ENCODE measurements at regions not wholly inside any gene's neighbourhood (a gene's known extent, or its start where the extent isn't known, plus 50 kb on each side); places are given as distances from the start of the nearest gene placed in this dataset.

DNA sequence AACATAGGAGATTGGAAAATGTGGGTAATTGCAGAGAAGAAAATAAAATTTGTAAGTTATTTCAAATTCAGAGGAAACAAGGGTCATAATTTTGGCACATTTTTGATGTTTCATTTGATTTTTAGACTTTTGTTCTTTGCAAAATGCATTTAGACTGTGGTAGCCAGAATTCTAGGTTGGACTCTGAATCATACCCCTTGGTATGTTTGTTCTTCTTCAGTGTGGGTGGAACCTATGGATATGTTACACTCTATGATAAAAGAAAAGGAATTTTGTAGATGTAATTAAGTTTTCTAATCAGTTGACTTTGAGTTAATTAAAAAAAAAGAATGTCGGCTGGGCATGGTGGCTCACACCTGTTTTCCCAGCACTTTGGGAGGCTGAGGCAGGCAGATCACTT is 827.0 kb downstream of the AACS start:
- intact Hi-C loops (cut with DNase I) = no loop called here
- no peak for DNase-seq

DNA sequence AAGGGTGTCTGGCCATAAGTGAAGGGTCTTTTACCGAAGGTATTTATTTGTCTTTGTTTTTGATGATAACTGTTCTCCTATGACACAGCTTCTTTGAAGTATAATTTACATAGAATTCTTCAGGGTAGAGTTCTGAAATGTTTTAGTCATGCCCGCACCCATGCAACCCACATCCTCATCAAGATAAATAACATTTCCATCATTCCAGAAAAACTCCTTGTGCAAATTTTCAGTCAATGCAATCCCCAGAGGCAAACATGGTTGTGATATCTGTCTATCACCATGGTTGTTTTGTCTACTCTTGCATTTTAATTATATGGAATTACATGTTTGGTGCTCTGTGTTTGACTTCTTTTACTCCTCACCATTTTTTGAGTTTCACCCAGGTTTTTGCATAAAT is 837.8 kb downstream of the AACS start:
- intact Hi-C loops (cut with DNase I) = no loop called here
- DNase-seq = no peak

DNA sequence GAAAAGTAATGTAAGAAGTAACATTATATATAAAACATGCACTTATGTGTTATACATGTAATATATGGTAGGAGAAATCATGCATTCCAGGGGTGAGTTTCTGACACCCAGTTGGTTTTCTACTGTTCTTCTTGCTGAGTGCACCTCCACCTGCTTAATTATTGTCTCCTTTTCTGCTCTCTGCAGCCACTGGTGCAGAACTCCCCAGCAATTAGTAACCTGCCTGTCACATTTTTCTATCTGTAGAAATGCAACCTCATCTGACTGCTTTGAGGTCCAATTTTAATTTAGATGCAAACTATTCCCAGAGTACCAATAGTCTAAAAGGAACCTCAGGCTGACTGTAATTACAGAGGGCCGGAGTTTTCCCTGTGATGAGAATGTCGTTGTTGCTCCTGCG is 842.1 kb downstream of the AACS start:
- DNase-seq = no peak
- intact Hi-C loops (cut with DNase I) = no loop called here

DNA sequence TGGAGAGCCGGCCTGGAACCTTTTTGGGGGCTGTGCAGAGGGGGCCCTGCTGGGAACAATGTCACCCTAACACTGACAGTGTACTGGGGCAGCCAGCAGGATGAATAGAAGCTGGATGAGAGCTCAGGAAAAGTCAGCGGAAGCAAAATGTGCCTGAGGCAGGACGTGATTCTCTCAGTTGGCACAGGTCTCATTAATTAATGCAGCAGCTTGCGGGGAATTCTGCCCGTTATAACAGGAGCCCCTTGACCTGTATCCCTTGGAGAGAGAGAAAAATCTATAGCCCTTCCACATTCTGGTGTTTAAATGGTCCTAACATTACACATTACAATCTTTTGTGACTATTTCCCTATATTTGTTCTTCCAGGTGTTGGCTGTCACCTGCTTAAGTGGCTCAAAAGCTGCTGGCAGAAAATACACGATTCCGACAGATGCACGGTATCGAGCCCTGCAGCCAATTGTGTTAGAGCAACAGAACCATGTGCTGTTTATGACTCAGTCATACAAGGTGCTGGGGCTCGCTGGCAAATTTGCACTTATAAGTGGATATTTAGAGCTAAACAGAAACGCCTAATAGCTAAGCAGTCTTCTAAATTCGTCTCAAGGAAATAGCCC is 854.7 kb downstream of the AACS start:
- intact Hi-C loops (cut with DNase I) = no loop called here
- no peak for DNase-seq

DNA sequence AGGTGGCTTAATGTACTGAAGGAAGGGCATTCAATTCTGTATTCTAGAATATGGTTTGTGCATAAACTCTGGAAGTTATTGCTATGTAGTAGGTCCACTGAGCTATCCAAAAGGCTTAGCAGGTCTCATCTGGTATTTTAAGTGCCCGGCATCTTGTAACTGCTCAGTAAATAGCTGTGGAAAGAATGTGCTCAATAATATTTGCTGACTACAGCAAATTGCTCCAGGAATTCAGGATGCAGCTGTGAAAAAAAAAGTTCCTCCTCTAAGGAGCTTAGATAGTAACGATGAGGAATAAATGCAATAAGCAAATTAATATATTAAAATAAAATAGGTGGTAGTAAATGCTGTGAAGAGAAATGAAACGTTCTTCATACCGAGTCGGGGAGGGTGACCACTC is 857.1 kb downstream of the AACS start:
- DNase-seq = no peak
- intact Hi-C loops (cut with DNase I) = no loop called here

DNA sequence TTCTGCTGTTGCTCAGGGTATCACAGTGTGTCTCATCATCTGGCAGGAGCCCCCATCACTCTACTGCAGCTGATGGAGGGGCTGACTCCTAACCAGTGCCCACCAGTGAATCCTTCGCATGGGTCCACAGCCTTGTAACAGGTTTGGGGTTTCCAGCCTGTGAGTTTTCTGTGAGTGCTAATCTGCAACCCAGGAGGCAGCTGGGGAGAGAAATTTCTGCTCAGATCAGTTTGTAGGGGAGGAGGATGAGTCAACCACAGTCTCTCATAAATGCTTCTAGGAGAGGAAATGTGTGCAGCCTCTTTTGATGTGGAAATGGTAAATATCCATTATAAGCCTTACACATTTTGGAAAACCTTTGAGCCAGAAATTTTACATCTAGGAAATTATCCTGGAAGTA is 871.3 kb downstream of the AACS start:
- no peak for DNase-seq
- intact Hi-C loops (cut with DNase I) = no loop called here

DNA sequence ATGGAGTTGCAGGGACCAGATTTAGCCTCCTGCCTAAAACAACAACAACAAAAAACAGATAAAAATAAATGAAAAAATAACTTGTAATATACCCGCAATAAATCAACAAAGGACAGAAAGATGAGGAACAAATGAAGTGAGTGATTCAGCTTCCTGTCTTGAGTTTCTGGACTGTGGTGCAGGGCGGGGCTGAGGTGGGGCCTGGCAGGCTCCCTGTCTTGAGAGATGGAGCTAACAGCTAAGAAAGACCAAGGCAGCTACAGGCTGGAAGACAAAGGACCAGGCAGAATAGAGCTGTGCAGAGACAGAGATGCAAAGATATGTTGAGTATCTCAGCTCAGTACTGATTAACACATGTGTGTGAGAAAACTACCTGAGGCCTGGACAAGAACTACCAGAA is 879.2 kb downstream of the AACS start:
- intact Hi-C loops (cut with DNase I) = no loop called here
- no peak for DNase-seq

DNA sequence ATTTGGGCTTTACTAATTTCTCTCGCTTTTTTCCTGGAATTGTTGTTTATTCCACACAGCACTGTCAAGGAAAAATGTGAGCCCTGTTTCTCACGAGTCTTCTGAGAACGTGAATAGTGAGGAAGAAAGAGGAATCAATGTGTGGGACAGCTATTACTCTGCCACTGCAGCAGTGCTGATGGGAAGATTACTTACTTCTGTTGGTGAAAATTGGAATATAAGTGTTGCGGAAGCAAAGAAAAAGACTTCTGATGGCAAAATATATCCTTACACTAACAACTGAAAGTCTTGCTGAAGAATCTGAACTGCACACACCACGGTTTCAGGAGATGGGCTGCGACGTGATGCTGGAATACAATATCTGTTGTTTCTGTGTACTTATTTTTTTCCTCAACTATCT is 884.2 kb downstream of the AACS start:
- no peak for DNase-seq
- intact Hi-C loops (cut with DNase I) = no loop called here

DNA sequence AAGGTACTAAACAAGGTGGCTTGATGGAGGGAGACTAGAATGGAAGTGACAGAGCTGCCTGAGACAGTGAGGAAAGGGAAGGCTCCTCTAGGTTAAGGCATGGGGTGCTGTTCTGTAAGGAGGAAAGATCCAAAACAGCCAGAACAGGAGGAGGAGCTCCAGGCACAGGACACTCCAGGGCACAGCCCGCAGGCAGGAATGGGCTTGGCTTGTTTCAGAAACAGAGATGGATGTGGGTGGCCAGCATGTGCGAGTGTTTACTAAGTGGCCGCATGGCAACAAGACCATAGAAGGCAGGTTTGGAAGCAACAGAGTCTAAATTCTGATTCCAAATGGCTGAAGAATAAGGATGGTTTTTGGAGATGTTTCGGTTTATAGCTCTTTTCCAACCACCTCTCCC is 889.1 kb downstream of the AACS start:
- no peak for DNase-seq
- intact Hi-C loops (cut with DNase I) = no loop called here

DNA sequence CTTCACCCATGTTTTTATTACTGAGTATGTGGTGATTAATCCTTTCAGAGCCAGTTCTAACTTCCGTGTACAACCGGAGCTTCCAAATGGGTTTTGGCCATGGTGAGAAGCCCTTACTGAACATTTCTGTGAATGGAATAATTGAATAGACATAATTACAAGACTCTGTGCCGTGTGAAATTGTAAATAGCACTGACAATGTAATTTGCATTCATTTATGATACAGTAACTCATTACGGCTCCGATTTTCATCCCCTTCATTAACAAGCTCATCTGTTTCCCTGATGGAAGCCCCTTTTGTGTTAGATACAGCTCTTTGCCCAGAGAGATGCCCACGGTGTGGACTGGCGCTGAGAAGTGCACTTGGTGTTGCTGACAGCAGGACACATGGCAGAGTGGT is 891.0 kb downstream of the AACS start:
- intact Hi-C loops (cut with DNase I) = no loop called here
- no peak for DNase-seq

DNA sequence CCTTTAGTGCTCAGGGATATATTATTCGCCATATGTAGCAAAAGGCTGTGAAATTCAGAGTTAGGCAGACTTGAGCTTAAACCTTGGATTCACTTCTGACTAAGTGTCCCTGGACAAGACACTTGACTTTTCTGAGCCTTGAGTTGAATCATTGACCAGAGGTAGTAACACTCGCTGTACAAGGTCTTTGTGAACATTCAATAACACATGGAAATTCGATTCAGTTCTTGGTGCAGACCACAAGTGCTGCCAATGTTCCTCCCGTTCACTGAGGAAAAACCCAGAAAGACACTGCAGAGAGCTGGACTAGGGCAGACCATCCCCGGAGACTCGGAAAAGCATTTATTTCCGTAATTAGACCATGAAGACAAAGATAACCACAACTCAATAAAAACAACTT is 901.4 kb downstream of the AACS start:
- intact Hi-C loops (cut with DNase I) = no loop called here
- no peak for DNase-seq

DNA sequence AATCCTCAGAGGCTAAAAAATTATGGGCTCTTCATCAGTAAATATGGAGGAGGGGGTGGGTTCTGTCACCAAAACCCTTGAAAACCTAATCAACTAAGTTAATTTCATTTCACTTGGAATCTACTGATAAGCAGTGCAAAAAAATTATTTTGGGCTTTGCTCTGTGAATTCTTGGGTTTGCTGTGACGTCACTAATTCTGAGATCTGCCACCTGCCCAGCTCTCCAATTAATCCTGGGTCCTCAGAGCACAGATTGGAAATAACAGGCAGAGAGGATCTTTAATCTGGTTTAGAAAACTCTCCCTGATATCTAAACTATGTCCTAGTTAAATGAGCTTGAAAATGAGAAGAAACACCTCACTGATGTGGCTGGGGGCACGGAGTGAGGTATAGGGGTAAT is 903.2 kb downstream of the AACS start:
- DNase-seq = no peak
- intact Hi-C loops (cut with DNase I) = no loop called here

DNA sequence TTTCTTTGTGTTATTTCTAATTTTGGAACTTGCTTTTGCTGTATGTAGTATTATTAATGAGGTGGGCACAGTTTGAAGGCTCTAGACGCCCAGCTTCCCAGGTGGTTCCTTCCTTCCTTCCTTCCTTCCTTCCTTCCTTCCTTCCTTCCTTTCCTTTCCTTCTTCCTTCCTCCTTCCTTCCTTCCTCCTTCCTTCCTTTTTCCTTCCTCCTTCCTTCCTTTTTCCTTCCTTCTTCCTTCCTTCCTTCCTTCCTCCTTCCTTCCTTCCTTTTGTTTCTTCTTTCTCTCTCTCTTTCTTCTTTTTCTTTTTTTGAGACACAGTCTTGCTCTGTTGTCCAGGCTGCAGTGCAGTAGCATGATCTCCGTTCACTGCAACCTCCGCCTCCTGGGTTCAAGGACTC is 906.7 kb downstream of the AACS start:
- intact Hi-C loops (cut with DNase I) = no loop called here
- DNase-seq = no peak

DNA sequence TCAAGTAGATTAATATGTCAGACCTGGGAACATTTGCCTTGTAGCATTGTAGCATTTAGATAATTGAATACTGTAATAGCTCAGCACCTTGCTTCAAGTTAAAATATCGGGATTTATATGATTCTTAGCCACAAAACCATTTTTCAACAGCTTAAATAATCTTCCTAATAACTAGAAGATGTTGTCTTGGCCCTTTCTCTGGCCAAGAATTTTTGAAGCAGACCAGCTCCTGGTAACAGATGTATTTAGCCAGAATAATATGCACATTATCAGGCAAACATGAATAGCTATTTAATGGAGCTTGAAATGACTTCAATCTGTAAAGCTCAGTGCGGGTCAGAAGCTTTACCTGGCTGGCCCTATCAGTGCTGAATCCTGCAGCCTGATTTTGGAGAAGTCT is 913.1 kb downstream of the AACS start:
- intact Hi-C loops (cut with DNase I) = no loop called here
- DNase-seq = no peak

DNA sequence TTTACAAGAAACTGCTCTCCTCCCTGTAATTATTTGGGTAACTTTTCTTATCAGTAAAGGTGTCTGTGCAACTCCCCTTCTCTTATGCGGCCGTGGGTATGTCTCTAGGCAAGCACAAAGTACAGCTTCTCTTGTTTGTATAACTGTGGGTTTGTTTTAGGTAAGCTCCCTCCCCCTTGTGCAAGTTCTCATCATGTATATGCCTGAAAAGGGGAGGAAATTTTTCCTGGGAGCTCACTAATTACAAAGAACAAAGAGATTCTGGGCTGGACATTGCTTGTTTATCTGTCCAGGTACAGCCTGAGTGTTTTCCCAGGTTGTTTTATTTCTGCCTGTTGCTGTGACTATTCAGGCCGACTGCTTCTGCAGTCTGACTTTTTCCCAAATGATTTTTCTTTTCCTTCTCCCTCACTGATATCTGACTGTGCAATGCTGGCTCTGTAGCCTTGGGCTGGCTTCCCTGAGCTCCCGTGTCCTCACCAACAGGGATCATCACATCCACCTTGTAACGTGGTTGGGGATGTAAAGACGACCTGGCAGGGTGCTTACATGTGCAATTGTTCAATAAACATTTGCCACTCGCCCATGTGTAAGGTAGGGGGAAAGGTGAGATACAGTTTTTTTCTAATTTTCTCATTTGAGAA is 916.5 kb downstream of the AACS start:
- intact Hi-C loops (cut with DNase I) = no loop called here
- no peak for DNase-seq

DNA sequence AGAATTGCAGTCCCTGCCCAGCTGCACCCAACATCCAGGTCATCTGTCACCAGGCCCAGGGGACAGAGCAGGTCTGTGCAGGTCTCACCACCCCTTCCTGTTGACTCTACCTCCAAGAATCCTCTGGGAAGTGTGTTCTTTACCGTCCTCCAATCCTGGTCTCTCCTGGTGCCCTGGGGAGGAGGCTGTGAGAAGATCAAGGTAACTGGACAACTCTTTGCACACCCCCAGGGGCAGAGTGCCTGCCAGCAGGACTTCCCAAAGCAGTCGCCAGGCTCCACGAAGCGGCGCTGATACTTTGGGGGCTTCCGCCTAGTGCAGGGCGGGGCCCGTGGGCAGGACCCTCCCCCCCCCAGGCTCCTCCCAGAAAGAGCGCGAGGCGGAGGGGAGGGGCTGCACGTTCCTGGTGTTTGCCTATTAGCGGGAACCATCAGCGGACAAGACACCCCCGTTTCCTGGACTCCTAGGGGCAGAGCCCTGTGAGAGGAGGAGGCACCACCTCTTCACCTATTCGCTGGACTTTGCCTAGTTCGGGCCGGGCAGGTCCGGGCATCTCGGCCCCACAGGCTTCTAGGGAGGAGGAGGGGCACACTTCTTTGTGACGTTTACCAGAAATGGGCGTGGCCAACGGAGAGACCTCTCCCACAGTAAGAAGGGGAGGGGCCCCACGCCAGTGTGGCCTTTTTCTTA is 918.0 kb downstream of the AACS start:
- intact Hi-C loops (cut with DNase I) = no loop called here
- peak in 6 of 10 donors; percentile 23 to 87 (median 40) for DNase-seq

DNA sequence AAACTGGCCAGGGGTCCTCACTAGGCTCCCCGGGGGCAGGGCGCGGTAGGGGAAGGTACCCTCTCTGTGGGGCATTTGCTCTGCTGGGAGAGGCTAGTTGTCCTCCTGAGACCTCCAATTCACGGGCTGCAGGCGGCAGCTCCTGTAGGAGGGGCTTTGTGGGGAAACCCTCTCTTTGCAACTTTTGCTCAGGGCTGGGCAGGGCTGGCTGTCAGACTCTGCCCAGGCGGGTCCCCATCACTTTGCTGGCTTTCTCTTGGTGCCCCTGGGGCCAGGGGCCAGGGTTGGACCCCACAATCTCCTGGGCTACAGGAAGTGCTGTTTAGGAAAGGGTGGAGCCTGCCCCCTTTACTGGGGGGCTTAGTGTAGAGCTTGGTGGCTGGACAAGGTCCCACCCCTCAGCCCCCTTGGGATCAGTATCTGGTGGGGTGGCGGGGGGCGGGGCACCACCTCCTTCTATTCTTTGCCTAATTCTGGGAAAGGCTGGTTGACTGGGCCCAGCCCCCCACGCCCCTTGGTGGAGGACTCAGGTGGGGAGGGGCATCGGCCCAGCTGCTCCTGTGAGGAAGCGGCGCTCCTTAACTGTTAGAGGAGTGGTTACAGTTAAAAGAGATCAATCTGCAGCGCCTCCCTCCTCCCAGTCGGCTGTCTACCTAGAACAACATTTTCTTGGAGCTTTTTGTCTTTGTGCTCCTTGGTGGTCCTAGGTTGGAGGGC is 918.7 kb downstream of the AACS start:
- intact Hi-C loops (cut with DNase I) = no loop called here
- DNase-seq = peak in 1 of 10 donors; percentile 15

DNA sequence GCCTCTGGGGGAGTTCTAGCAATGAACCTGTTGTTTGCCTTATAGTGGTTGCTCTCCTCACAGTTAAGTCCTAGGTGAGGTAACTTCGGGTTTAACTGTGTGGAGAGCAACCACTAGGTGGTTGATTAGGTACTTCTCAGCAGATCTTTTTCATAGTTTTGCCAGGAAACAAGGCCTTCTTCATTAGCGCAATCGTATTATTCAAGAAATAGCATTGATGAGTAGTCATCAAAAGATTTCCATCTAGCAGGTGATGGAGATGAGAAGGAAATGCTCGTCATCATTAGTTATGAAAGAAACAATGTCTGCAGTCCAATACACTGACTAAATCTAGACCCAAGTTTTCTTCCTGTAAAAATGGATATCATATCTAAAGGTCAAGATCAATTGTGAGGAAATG is 923.3 kb downstream of the AACS start:
- intact Hi-C loops (cut with DNase I) = no loop called here
- DNase-seq = no peak

DNA sequence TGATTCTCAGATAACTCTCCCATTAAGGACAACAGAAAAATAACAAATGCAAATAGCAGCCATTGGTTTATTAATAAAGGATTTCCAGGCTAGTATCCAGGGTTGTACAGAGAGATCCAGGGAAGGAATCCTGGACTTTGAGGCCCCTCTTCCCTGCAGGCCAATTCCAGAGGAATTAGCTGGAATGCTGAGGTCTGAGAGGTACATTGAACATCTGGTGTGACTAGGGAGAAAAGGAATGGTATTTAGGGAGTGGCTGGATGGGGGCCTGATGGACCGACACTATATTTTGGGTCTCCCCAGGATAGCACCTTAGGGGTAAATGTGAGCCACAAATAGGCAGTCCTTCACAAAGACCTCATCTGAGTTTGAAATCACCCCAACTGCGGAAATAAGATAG is 924.5 kb downstream of the AACS start:
- intact Hi-C loops (cut with DNase I) = no loop called here

DNA sequence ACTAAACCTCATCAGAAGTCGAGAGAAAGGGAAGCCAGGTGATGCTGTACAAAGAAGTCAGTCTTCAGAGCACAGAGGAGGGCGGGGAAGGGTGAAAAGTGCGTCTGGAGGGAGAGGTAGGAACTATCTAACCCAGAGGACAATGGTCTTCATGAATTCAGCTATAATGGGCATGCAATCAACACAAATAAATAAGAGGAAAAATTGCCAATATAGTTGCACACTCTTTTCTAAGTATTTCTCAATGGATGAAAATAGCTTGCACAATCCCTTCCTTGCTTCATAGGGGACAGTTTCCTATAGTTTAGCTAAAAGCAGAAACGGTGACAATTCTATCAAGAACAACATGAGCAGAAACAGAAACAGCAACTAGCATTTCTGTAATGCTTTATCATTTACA is 931.2 kb downstream of the AACS start:
- DNase-seq = no peak
- intact Hi-C loops (cut with DNase I) = no loop called here

More for the DNA sequence above, 924.5 kb downstream of the AACS start:
- no peak for DNase-seq

DNA sequence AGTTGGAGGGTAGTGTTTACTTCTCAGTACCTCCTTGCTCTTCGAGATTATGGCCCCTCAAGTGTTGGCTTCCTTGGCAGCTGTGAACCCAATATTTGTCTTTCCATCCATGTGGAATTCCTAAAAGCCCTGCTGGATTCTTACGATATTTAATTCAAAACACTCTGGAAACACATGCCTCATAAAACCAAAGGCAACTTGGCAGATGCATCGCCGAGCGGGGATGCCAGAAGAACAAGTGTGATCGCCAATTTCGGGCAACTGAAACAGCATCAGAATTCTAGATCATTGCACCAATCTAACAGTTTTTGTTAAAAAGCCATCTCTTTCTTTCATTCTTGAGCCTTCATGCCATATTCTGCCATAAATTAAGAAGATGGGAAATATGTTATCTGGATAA is 934.4 kb downstream of the AACS start:
- intact Hi-C loops (cut with DNase I) = no loop called here
- DNase-seq = peak in 2 of 10 donors; percentile 17 to 75

DNA sequence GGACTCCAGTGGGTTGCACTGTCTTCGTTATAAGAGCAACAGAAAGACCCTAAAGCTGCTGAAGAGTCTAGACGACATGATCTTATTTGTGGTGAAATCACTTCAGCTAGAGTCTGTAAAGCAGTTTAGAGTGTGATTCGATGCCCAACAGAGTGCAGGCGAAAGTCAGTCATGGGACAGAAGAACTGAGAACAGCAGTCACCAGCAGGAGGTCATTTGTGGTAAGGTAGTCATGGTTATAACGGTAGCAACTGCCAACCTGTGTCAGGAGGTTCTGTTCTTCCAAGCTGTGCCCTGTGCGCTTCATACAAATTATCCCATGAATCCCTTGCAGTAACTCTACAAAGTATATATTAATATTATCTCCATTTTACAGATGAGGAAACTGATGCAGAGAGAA is 954.1 kb downstream of the AACS start:
- intact Hi-C loops (cut with DNase I) = no loop called here
- no peak for DNase-seq
